ENCODE measurements at regions not wholly inside any gene's neighbourhood (a gene's known extent, or its start where the extent isn't known, plus 50 kb on each side); places are given as distances from the start of the nearest gene placed in this dataset.
"Not testable (repeated sequence)": the region's sequence is repeated elsewhere in the genome, so short reads cannot be mapped to it uniquely, and the experiment has no call there.

- Mint-ChIP-seq H3K4me1 (ENCODE audit: low read depth) (no peaks in the 10 kb centered on the region), H3K4me3 (no peak overlapping the region), H3K27ac (no peak overlapping the region), H3K36me3 (ENCODE audit: low read depth) (no peaks in the 10 kb centered on the region), H3K27me3 (no peaks in the 10 kb centered on the region), H3K9me3 (peaks cover 3% of the 10 kb centered on the region)
- intact Hi-C loops (cut with micrococcal nuclease), result no loop called here
- ATAC-seq, result no peak
- ChIA-PET CTCF (interaction anchor here (0.6 kb wide), 2 partner anchors 18 to 284 kb away, joined by 3 read pairs; no protein-coding TSS in a partner anchor), POLR2A (no interaction called here)
- TF ChIP-seq CTCF (IDR thresholded peaks at IDR 0.05), result no peak
- no peak for DNase-seq
These were observed 625.4 kb upstream of the LRFN5 start for GRCh38 chr14:40981247-40981646.

GRCh38 chr14:40960257-40960656, 646.4 kb upstream of the LRFN5 start:
- ATAC-seq; H3K4me1 Mint-ChIP-seq (ENCODE audit: low read depth); CTCF ChIA-PET; POLR2A ChIA-PET; H3K27ac Mint-ChIP-seq; H3K36me3 Mint-ChIP-seq (ENCODE audit: low read depth); H3K27me3 Mint-ChIP-seq; DNase-seq; intact Hi-C loops (cut with micrococcal nuclease); H3K4me3 Mint-ChIP-seq: not testable (repeated sequence)
- peaks cover 11% of the 10 kb centered on the region for H3K9me3 Mint-ChIP-seq

GRCh38 chr14:40955131-40955505, 651.6 kb upstream of the LRFN5 start:
- intact Hi-C loops (cut with micrococcal nuclease), result no loop called here
- CTCF ChIA-PET, result interaction anchor here (0.6 kb wide), 1 partner anchor 169 kb away, joined by 3 read pairs; no protein-coding TSS in a partner anchor
- Mint-ChIP-seq H3K4me3 (no peak overlapping the region), H3K36me3 (ENCODE audit: low read depth) (no peaks in the 10 kb centered on the region), H3K27me3 (no peaks in the 10 kb centered on the region), H3K4me1 (ENCODE audit: low read depth) (no peaks in the 10 kb centered on the region), H3K27ac (no peak overlapping the region), H3K9me3 (peaks cover 16% of the 10 kb centered on the region)
- TF ChIP-seq CTCF (IDR thresholded peaks at IDR 0.05), result no peak
- POLR2A ChIA-PET, result no interaction called here
- ATAC-seq (no peak), DNase-seq (no peak)

GRCh38 chr14:40954448-40955130, 652.1 kb upstream of the LRFN5 start:
- H3K36me3 Mint-ChIP-seq (ENCODE audit: low read depth); POLR2A ChIA-PET; ATAC-seq; H3K4me1 Mint-ChIP-seq (ENCODE audit: low read depth); H3K4me3 Mint-ChIP-seq; CTCF ChIA-PET; H3K27me3 Mint-ChIP-seq; DNase-seq; intact Hi-C loops (cut with micrococcal nuclease); H3K27ac Mint-ChIP-seq: not testable (repeated sequence)
- peaks cover 16% of the 10 kb centered on the region for H3K9me3 Mint-ChIP-seq

- no peaks in the 10 kb centered on the region for H3K36me3 Mint-ChIP-seq (ENCODE audit: low read depth)
- peaks cover 3% of the 10 kb centered on the region for H3K9me3 Mint-ChIP-seq
- DNase-seq (no peak), ATAC-seq (no peak)
- POLR2A ChIA-PET, result no interaction called here
- H3K4me3 Mint-ChIP-seq, result no peak overlapping the region
- no peak overlapping the region for H3K27ac Mint-ChIP-seq
- no peaks in the 10 kb centered on the region for H3K4me1 Mint-ChIP-seq (ENCODE audit: low read depth)
- no peaks in the 10 kb centered on the region for H3K27me3 Mint-ChIP-seq
- CTCF ChIA-PET, result no interaction called here
- intact Hi-C loops (cut with micrococcal nuclease), result no loop called here
- no peak for TF ChIP-seq CTCF (IDR thresholded peaks at IDR 0.05)
These were observed 662.2 kb upstream of the LRFN5 start for GRCh38 chr14:40944521-40944920.

GRCh38 chr14:40936861-40937260, 669.8 kb upstream of the LRFN5 start:
- TF ChIP-seq CTCF (IDR thresholded peaks at IDR 0.05), result no peak
- H3K27ac Mint-ChIP-seq, result no peak overlapping the region
- intact Hi-C loops (cut with micrococcal nuclease), result no loop called here
- H3K4me3 Mint-ChIP-seq, result no peak overlapping the region
- no peaks in the 10 kb centered on the region for H3K4me1 Mint-ChIP-seq (ENCODE audit: low read depth)
- DNase-seq (no peak), ATAC-seq (no peak)
- no peaks in the 10 kb centered on the region for H3K36me3 Mint-ChIP-seq (ENCODE audit: low read depth)
- no peaks in the 10 kb centered on the region for H3K27me3 Mint-ChIP-seq
- no peaks in the 10 kb centered on the region for H3K9me3 Mint-ChIP-seq
- POLR2A ChIA-PET, result no interaction called here
- CTCF ChIA-PET, result no interaction called here
